ENCODE measurements at regions not wholly inside any gene's neighbourhood (a gene's known extent, or its start where the extent isn't known, plus 50 kb on each side); places are given as distances from the start of the nearest gene placed in this dataset.

DNA sequence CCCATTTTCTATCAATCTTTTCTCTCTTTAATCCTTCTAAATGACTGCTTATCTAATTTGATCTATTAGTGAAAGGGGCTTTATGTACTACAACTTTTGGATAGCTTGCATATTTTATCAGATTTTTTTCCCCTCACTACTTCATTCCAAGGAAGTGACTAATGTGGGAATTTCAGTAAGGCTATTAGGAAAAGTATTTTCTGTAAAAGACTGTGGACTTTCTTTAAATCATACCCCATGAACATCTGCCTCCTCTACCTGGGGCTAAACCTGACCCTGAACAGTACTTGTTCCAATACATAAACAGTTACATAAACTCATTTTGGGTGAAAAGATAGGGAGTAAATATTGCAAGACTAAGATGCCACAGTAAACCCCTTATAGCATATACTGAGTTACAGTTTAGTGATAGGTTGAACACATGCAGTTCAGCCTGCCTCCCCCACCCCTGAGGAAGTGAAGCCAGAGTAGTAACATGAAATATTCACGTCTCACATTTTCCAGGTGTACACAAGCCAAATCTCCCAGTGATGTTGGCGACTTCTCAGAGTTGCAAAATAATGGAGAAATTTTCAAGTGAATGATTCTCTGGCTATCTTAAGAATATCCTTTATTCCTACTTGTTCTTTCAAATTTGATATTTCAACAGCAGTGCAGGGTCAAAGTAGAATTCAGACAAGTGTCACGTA is 590.9 kb upstream of the ZEB2 start:
- 80 to 94% methylated on average over 3 of the region's 3 CpGs for WGBS, 2 donors
- intact Hi-C loops (cut with DNase I), result no loop called here
- TF ChIP-seq POLR2AphosphoS5 (IDR thresholded peaks at IDR 0.05) (no peak), POLR2A (IDR thresholded peaks at IDR 0.05) (no peak), EP300 (IDR thresholded peaks at IDR 0.05) (no peak)
- TF ChIP-seq, protein P1, sequence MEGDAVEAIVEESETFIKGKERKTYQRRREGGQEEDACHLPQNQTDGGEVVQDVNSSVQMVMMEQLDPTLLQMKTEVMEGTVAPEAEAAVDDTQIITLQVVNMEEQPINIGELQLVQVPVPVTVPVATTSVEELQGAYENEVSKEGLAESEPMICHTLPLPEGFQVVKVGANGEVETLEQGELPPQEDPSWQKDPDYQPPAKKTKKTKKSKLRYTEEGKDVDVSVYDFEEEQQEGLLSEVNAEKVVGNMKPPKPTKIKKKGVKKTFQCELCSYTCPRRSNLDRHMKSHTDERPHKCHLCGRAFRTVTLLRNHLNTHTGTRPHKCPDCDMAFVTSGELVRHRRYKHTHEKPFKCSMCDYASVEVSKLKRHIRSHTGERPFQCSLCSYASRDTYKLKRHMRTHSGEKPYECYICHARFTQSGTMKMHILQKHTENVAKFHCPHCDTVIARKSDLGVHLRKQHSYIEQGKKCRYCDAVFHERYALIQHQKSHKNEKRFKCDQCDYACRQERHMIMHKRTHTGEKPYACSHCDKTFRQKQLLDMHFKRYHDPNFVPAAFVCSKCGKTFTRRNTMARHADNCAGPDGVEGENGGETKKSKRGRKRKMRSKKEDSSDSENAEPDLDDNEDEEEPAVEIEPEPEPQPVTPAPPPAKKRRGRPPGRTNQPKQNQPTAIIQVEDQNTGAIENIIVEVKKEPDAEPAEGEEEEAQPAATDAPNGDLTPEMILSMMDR (IDR thresholded peaks at IDR 0.05), result no peak

GRCh38 chr2:145108959-145109710 is 589.2 kb upstream of the ZEB2 start:
- TF ChIP-seq POLR2A (IDR thresholded peaks at IDR 0.05), result no peak
- TF ChIP-seq, protein P1 (IDR thresholded peaks at IDR 0.05), result no peak
- TF ChIP-seq EP300 (IDR thresholded peaks at IDR 0.05), result no peak
- no peak for TF ChIP-seq POLR2AphosphoS5 (IDR thresholded peaks at IDR 0.05)
- H3K36me3 ChIP-seq, result no peaks in the 10 kb centered on the region
- H3K27ac ChIP-seq, result no peak overlapping the region
- H3K9me3 ChIP-seq, result no peaks in the 10 kb centered on the region
- intact Hi-C loops (cut with DNase I), result no loop called here
- no peaks in the 10 kb centered on the region for H3K27me3 ChIP-seq
- no peak overlapping the region for H3K4me3 ChIP-seq
- H3K4me1 ChIP-seq, result no peaks in the 10 kb centered on the region
- DNase-seq, result no peak
- 83 to 91% methylated on average over 9 of the region's 9 CpGs for WGBS, 2 donors

More for the DNA sequence above, 590.9 kb upstream of the ZEB2 start:
- Histone ChIP-seq H3K4me3 (no peak overlapping the region), H3K9me3 (no peaks in the 10 kb centered on the region), H3K27me3 (no peaks in the 10 kb centered on the region), H3K27ac (no peak overlapping the region), H3K36me3 (no peaks in the 10 kb centered on the region), H3K4me1 (no peaks in the 10 kb centered on the region)
- no peak for DNase-seq

DNA sequence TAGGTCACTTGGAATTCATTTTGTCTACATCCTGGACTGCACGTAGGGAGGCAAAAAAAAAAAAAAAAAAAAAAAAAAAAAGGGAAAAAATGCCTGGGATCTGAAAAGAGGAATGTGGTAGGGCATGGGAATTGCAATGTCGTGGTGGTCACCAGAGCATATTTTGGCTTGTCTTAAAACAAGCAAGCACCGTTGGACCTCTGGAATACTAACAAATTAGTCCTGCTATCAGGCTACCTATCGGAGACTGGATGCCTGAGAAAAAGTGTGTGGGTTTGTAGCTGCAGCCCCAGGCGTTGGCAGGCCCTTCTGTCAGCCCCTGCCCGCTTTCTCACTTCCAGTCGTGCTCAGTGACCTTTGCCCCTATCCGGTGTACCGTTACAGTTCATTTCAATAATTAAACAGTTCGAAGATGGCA is 588.5 kb upstream of the ZEB2 start:
- 67 to 87% methylated on average over 10 of the region's 10 CpGs for WGBS, 2 donors
- no peak for DNase-seq
- intact Hi-C loops (cut with DNase I), result no loop called here
- H3K4me3 ChIP-seq, result no peak overlapping the region
- no peaks in the 10 kb centered on the region for H3K36me3 ChIP-seq
- no peaks in the 10 kb centered on the region for H3K9me3 ChIP-seq
- no peaks in the 10 kb centered on the region for H3K27me3 ChIP-seq
- no peak overlapping the region for H3K27ac ChIP-seq
- TF ChIP-seq, protein P1 (IDR thresholded peaks at IDR 0.05), result no peak
- TF ChIP-seq POLR2AphosphoS5 (IDR thresholded peaks at IDR 0.05), result no peak
- TF ChIP-seq POLR2A (IDR thresholded peaks at IDR 0.05), result no peak
- no peak for TF ChIP-seq EP300 (IDR thresholded peaks at IDR 0.05)
- H3K4me1 ChIP-seq, result no peaks in the 10 kb centered on the region

GRCh38 chr2:145106293-145106692 is 586.4 kb upstream of the ZEB2 start:
- Histone ChIP-seq H3K27ac (no peak overlapping the region), H3K9me3 (no peaks in the 10 kb centered on the region), H3K27me3 (no peaks in the 10 kb centered on the region), H3K36me3 (no peaks in the 10 kb centered on the region), H3K4me1 (no peaks in the 10 kb centered on the region), H3K4me3 (no peak overlapping the region)
- intact Hi-C loops (cut with DNase I), result no loop called here
- 83 to 90% methylated on average over 5 of the region's 5 CpGs for WGBS, 2 donors
- DNase-seq, result no peak
- TF ChIP-seq POLR2A (IDR thresholded peaks at IDR 0.05) (no peak), EP300 (IDR thresholded peaks at IDR 0.05) (no peak), POLR2AphosphoS5 (IDR thresholded peaks at IDR 0.05) (no peak)
- TF ChIP-seq, protein P1 (IDR thresholded peaks at IDR 0.05), result no peak

All from sigmoid colon (tissue), 6 donors.